Thoracic aorta (tissue), 2 donors: ENCODE measurements at regions not wholly inside any gene's neighbourhood (a gene's known extent, or its start where the extent isn't known, plus 50 kb on each side); places are given as distances from the start of the nearest gene placed in this dataset.

ENCODE experiments used
- ATAC-seq: fragments of 150-250 bp; one replicate; pipeline ENCODE4 v1.8.0; 2017; ENCODE audit warnings: low read depth; ENCODE audit not compliant: insufficient number of reproducible peaks, low FRiP score
- DNase-seq: peaks from one replicate; pipeline ENCODE4 v3.0.0-alpha.2; 2020; ENCODE audit warnings: low spot score
- H3K27ac ChIP-seq, 2 donors: fragments of 200-600 bp; sonication (generic); 1 replicate in 1 of 2; 2 replicates in 1 of 2; pipeline ENCODE4 v1.5.1; 2016; ENCODE audit warnings: mild to moderate bottlenecking in 2 of 2, moderate library complexity in 2 of 2
- H3K27me3 ChIP-seq: fragments of 200-600 bp; sonication (generic); replicated peaks from 2 replicates; pipeline ENCODE4 v1.6.0; 2016; ENCODE audit warnings: mild to moderate bottlenecking; ENCODE audit not compliant: insufficient read depth
- H3K36me3 ChIP-seq: fragments of 200-600 bp; sonication (generic); one replicate; pipeline ENCODE4 v1.5.1; 2016
- H3K4me1 ChIP-seq, 2 donors: fragments of 200-600 bp; sonication (generic); 1 replicate in 1 of 2; 2 replicates in 1 of 2; pipeline versions ENCODE4 v1.5.1 to v1.6.0; 2016; ENCODE audit warnings: low read depth in 2 of 2, mild to moderate bottlenecking in 1 of 2; ENCODE audit not compliant: control insufficient read depth in 1 of 2
- H3K4me3 ChIP-seq: fragments of 200-600 bp; sonication (generic); 2 replicates; pipeline ENCODE4 v1.5.1; 2016; ENCODE audit warnings: mild to moderate bottlenecking
- H3K9me3 ChIP-seq: fragments of 200-600 bp; sonication (generic); 2 replicates; pipeline ENCODE4 v1.5.1; 2016
- TF ChIP-seq, protein P1 (sequence below): fragments of 200-600 bp; sonication (generic); IDR thresholded peaks from one replicate; pipeline ENCODE4 v1.5.1; 2019; ENCODE audit warnings: antibody characterized with exemption

DNA sequence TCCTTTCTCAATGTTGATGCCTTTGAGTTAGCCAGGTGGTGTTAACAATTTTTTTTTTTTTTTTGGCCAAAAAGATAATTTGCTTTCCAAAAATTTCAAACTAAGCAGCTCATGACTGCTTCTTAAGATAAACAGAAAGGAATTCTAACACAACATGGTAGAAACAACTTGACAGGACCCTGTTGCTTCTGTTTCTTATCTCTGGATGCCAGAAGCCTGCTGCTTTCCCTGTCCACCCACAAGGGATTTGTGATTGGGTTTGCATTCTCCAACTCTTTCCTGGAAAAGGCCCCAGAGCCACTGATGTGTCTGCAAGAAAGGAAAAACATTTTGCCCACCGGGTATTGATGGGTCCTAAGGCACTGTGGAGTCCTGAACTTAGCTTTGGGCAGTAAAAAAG is 217.2 kb upstream of the PKDCC start:
- no peaks in the 10 kb centered on the region for H3K9me3 ChIP-seq
- no peaks in the 10 kb centered on the region for H3K27me3 ChIP-seq

DNA sequence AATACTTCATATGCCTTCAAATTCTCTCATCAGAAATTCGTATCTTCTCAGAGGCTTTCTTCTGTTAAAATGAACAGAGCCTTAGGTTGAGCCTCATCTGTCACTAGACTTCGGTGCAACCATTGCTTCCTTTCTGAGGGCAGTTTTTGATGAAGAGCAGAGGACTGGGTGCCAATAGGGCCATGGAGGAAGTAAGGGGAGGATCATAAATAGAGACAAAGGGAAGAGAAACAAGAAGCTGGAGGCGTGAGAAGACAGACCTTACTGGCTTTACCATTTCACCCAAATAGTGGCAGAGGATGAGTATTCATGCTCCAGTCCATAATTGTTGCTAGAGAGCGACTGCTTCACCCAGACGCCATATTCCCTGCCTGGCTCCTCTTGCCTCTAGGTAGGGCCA is 215.6 kb upstream of the PKDCC start:
- TF ChIP-seq, protein P1, sequence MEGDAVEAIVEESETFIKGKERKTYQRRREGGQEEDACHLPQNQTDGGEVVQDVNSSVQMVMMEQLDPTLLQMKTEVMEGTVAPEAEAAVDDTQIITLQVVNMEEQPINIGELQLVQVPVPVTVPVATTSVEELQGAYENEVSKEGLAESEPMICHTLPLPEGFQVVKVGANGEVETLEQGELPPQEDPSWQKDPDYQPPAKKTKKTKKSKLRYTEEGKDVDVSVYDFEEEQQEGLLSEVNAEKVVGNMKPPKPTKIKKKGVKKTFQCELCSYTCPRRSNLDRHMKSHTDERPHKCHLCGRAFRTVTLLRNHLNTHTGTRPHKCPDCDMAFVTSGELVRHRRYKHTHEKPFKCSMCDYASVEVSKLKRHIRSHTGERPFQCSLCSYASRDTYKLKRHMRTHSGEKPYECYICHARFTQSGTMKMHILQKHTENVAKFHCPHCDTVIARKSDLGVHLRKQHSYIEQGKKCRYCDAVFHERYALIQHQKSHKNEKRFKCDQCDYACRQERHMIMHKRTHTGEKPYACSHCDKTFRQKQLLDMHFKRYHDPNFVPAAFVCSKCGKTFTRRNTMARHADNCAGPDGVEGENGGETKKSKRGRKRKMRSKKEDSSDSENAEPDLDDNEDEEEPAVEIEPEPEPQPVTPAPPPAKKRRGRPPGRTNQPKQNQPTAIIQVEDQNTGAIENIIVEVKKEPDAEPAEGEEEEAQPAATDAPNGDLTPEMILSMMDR = no peak
- no peak overlapping the region for H3K27ac ChIP-seq
- no peak for ATAC-seq

More for the DNA sequence above, 217.2 kb upstream of the PKDCC start:
- no peaks in the 10 kb centered on the region for H3K36me3 ChIP-seq
- no peak for DNase-seq
- H3K4me1 ChIP-seq = no peaks in the 10 kb centered on the region
- ATAC-seq = no peak
- H3K4me3 ChIP-seq = no peak overlapping the region
- H3K27ac ChIP-seq = no peak overlapping the region
- TF ChIP-seq, protein P1 = no peak

DNA sequence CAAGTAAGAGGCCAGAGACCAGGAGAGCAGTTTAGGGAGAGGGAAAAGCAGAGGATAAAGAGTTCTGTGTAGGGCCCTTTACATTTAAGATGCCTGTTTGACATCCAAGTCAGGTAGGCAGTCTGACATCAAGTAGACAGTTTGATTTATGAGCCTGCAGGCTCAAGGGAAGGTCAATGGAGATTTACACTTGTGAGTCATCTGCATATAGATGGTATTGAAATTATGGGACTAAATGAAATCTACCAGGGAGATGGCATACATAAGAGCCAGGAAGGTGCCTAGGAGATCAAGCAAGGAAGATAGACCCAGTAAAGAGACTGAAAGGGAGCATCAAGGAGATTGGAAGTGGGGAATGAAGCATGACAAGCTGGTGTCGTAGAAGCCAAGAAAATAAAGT is 212.4 kb upstream of the PKDCC start:
- no peak for ATAC-seq
- H3K27ac ChIP-seq = no peak overlapping the region

More for the DNA sequence above, 215.6 kb upstream of the PKDCC start:
- no peaks in the 10 kb centered on the region for H3K27me3 ChIP-seq
- H3K4me3 ChIP-seq = no peak overlapping the region
- no peaks in the 10 kb centered on the region for H3K4me1 ChIP-seq
- H3K36me3 ChIP-seq = no peaks in the 10 kb centered on the region
- DNase-seq = no peak
- H3K9me3 ChIP-seq = no peaks in the 10 kb centered on the region

GRCh38 chr2:41836948-41837347 is 210.9 kb upstream of the PKDCC start:
- no peak for ATAC-seq

More for the DNA sequence above, 212.4 kb upstream of the PKDCC start:
- no peaks in the 10 kb centered on the region for H3K9me3 ChIP-seq
- TF ChIP-seq, protein P1 = no peak
- no peaks in the 10 kb centered on the region for H3K4me1 ChIP-seq
- H3K4me3 ChIP-seq = no peak overlapping the region
- H3K36me3 ChIP-seq = no peaks in the 10 kb centered on the region
- no peak for DNase-seq
- no peaks in the 10 kb centered on the region for H3K27me3 ChIP-seq

DNA sequence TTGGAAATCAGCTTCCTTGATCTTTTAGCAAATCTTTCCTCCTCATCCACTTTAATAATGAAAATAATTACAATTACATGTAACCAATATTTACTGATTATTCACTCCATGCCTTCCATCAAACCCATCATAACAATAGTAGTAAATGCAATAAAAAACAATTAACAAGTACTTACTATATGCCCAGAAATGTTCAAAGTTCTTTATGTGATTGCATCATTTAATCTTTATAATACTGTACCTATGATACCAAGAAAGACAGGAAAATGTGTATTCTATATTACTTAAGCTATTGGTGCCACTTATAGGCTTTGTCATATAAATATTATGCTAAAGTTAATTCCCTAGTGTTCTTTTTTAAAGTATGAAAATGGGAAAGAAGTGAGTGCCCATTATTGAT is 210.2 kb upstream of the PKDCC start:
- no peak for ATAC-seq

More at GRCh38 chr2:41836948-41837347, 210.9 kb upstream of the PKDCC start:
- DNase-seq = no peak
- no peak overlapping the region for H3K27ac ChIP-seq
- no peak overlapping the region for H3K4me3 ChIP-seq
- TF ChIP-seq, protein P1 = no peak
- H3K4me1 ChIP-seq = peaks cover 4 to 7% of the 10 kb centered on the region in 2 donors
- H3K27me3 ChIP-seq = no peaks in the 10 kb centered on the region
- H3K9me3 ChIP-seq = no peaks in the 10 kb centered on the region
- no peaks in the 10 kb centered on the region for H3K36me3 ChIP-seq

More for the DNA sequence above, 210.2 kb upstream of the PKDCC start:
- H3K27me3 ChIP-seq = no peaks in the 10 kb centered on the region
- TF ChIP-seq, protein P1 = no peak
- H3K9me3 ChIP-seq = no peaks in the 10 kb centered on the region
- DNase-seq = no peak
- no peak overlapping the region for H3K27ac ChIP-seq
- no peaks in the 10 kb centered on the region for H3K36me3 ChIP-seq
- H3K4me3 ChIP-seq = no peak overlapping the region
- peaks cover 4 to 7% of the 10 kb centered on the region in 2 donors for H3K4me1 ChIP-seq
